ENCODE measurements at regions not wholly inside any gene's neighbourhood (a gene's known extent, or its start where the extent isn't known, plus 50 kb on each side); places are given as distances from the start of the nearest gene placed in this dataset.

DNA sequence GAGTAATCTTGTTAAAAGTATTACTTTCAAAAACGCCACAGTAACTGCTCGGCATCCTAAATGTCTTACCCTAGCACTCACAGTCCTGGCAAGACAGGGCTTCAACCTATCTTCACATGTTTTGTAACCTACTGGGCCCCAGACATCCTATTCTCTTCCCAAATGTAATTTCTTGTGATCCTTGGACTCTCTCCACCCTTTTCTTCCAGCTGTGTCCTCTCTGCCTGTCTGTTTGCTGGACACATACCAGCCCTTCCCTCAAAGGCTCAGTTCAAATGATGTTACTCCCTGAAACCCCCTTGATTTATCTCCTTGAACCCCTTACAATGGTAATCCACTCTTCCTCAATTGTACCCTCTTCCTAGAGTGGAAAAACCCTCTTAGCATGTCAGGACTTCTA, 60.1 kb upstream of the CNEP1R1 start:
- TF ChIP-seq, protein P1, sequence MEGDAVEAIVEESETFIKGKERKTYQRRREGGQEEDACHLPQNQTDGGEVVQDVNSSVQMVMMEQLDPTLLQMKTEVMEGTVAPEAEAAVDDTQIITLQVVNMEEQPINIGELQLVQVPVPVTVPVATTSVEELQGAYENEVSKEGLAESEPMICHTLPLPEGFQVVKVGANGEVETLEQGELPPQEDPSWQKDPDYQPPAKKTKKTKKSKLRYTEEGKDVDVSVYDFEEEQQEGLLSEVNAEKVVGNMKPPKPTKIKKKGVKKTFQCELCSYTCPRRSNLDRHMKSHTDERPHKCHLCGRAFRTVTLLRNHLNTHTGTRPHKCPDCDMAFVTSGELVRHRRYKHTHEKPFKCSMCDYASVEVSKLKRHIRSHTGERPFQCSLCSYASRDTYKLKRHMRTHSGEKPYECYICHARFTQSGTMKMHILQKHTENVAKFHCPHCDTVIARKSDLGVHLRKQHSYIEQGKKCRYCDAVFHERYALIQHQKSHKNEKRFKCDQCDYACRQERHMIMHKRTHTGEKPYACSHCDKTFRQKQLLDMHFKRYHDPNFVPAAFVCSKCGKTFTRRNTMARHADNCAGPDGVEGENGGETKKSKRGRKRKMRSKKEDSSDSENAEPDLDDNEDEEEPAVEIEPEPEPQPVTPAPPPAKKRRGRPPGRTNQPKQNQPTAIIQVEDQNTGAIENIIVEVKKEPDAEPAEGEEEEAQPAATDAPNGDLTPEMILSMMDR (IDR thresholded peaks at IDR 0.05): no peak
- TF ChIP-seq SIN3A (IDR thresholded peaks at IDR 0.05; ENCODE audit: borderline replicate concordance, insufficient read depth, low read depth, low read length) (no peak), TCF7L2 (IDR thresholded peaks at IDR 0.05; ENCODE audit: low read depth, low read length) (no peak), POLR2AphosphoS5 (IDR thresholded peaks at IDR 0.05; ENCODE audit: low read depth, low read length) (no peak)
- TF ChIP-seq, protein P2, sequence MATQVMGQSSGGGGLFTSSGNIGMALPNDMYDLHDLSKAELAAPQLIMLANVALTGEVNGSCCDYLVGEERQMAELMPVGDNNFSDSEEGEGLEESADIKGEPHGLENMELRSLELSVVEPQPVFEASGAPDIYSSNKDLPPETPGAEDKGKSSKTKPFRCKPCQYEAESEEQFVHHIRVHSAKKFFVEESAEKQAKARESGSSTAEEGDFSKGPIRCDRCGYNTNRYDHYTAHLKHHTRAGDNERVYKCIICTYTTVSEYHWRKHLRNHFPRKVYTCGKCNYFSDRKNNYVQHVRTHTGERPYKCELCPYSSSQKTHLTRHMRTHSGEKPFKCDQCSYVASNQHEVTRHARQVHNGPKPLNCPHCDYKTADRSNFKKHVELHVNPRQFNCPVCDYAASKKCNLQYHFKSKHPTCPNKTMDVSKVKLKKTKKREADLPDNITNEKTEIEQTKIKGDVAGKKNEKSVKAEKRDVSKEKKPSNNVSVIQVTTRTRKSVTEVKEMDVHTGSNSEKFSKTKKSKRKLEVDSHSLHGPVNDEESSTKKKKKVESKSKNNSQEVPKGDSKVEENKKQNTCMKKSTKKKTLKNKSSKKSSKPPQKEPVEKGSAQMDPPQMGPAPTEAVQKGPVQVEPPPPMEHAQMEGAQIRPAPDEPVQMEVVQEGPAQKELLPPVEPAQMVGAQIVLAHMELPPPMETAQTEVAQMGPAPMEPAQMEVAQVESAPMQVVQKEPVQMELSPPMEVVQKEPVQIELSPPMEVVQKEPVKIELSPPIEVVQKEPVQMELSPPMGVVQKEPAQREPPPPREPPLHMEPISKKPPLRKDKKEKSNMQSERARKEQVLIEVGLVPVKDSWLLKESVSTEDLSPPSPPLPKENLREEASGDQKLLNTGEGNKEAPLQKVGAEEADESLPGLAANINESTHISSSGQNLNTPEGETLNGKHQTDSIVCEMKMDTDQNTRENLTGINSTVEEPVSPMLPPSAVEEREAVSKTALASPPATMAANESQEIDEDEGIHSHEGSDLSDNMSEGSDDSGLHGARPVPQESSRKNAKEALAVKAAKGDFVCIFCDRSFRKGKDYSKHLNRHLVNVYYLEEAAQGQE (IDR thresholded peaks at IDR 0.05; ENCODE audit: insufficient read depth in 1 of 2, low read depth in 2 of 2, low read length in 1 of 2): no peak
- Histone ChIP-seq H3K4me3 (ENCODE audit: low read depth in 2 of 2, low read length in 2 of 2) (no peak overlapping the region), H3K27me3 (ENCODE audit: control insufficient read depth, insufficient read depth, low read length) (no peaks in the 10 kb centered on the region), H3K36me3 (ENCODE audit: control insufficient read depth, insufficient read depth, low read length) (no peaks in the 10 kb centered on the region), H3K9me3 (ENCODE audit: control insufficient read depth, insufficient read depth, low read depth, low read length) (no peaks in the 10 kb centered on the region), H3K27ac (ENCODE audit: low read length) (no peak overlapping the region), H3K4me1 (ENCODE audit: control insufficient read depth, insufficient read depth, low read length) (no peaks in the 10 kb centered on the region)
- intact Hi-C loops (cut with micrococcal nuclease; ENCODE audit: unreplicated experiment) (no loop called here), in situ Hi-C loops (cut with HindIII; ENCODE audit: low pct_unique_long_range_greater_than_20kb, low sequenced_read_pairs) (no loop called here)
- ChIA-PET CTCF (no interaction called here), POLR2A (no interaction called here)
- BruUV-seq (replicated peaks): no TSS peak
- ATAC-seq (no peak), DNase-seq (ENCODE audit: low read depth, low spot score) (no peak)

DNA sequence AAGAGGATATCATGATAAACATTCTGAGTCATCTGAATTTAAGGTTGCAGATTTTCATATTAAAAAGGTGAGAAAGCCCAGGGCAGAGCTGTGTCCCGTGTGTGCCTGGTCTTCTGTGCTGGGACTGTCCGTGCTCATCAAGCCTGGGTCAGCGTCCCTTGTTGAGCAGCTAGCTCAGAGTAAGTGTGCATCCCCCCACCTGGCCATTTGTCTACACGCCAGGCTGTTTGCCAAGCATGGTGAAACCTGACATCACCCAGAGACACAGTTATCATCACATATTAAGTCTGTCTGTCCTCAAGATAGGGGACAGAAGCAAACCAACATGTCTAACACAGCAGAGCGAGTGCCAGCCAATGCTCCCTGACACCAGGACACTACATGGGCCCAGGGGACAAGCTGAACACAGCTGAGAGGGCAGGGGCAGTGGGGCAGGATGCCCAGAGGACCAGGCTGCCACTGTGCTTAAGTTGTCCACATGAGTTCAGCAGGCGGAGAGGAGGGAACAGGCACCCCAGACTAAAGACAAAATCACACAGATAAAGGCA, 57.9 kb upstream of the CNEP1R1 start:
- DNase-seq (ENCODE audit: low read depth, low spot score) (no peak), ATAC-seq (no peak)
- ChIA-PET POLR2A (no interaction called here), CTCF (no interaction called here)
- Histone ChIP-seq H3K9me3 (ENCODE audit: control insufficient read depth, insufficient read depth, low read depth, low read length) (no peaks in the 10 kb centered on the region), H3K27me3 (ENCODE audit: control insufficient read depth, insufficient read depth, low read length) (no peaks in the 10 kb centered on the region), H3K36me3 (ENCODE audit: control insufficient read depth, insufficient read depth, low read length) (no peaks in the 10 kb centered on the region), H3K27ac (ENCODE audit: low read length) (no peak overlapping the region), H3K4me1 (ENCODE audit: control insufficient read depth, insufficient read depth, low read length) (no peaks in the 10 kb centered on the region), H3K4me3 (ENCODE audit: low read depth in 2 of 2, low read length in 2 of 2) (no peak overlapping the region)
- in situ Hi-C loops (cut with HindIII; ENCODE audit: low pct_unique_long_range_greater_than_20kb, low sequenced_read_pairs): no loop called here
- TF ChIP-seq, protein P2 (IDR thresholded peaks at IDR 0.05; ENCODE audit: insufficient read depth in 1 of 2, low read depth in 2 of 2, low read length in 1 of 2): no peak
- no peak for TF ChIP-seq POLR2AphosphoS5 (IDR thresholded peaks at IDR 0.05; ENCODE audit: low read depth, low read length)
- no peak for TF ChIP-seq SIN3A (IDR thresholded peaks at IDR 0.05; ENCODE audit: borderline replicate concordance, insufficient read depth, low read depth, low read length)
- TF ChIP-seq TCF7L2 (IDR thresholded peaks at IDR 0.05; ENCODE audit: low read depth, low read length): no peak
- TF ChIP-seq, protein P1 (IDR thresholded peaks at IDR 0.05): no peak
- BruUV-seq (replicated peaks): no TSS peak
- intact Hi-C loops (cut with micrococcal nuclease; ENCODE audit: unreplicated experiment): no loop called here
